ENCODE measurements at regions not wholly inside any gene's neighbourhood (a gene's known extent, or its start where the extent isn't known, plus 50 kb on each side); places are given as distances from the start of the nearest gene placed in this dataset.

DNA sequence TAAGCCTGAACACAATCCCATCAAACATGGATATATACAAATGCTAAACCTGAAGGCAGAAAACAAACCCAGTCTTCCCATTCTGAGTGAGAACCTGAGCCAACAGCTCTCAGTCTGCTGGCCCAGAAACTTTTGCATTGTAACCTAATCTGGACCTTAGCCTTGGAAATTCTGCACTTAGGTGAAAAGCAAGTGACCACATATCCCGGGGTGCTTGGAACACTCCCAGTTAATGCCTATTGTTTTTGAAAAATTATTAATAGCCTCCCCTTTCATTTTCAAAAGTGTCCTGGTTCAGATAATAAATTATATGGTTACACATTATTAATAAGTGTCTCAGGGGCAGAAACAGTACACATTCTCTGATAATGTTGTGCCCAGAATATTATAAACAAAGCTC lies 228.3 kb upstream of the TARS1 start:
- H3K36me3 ChIP-seq = no peaks in the 10 kb centered on the region
- no peak for DNase-seq (ENCODE audit: low spot score)
- H3K9me3 ChIP-seq = no peaks in the 10 kb centered on the region
- WGBS = 10% methylated on average over 1 of the region's 1 CpG
- intact Hi-C loops (cut with DNase I) = no loop called here
- H3K4me3 ChIP-seq = no peak overlapping the region
- no peak overlapping the region for H3K27ac ChIP-seq
- H3K27me3 ChIP-seq (replicated peaks; ENCODE audit: insufficient read depth) = no peaks in the 10 kb centered on the region
- TF ChIP-seq POLR2A (IDR thresholded peaks at IDR 0.05) (no peak), POLR2AphosphoS5 (IDR thresholded peaks at IDR 0.05) (no peak)
- TF ChIP-seq, protein P1, sequence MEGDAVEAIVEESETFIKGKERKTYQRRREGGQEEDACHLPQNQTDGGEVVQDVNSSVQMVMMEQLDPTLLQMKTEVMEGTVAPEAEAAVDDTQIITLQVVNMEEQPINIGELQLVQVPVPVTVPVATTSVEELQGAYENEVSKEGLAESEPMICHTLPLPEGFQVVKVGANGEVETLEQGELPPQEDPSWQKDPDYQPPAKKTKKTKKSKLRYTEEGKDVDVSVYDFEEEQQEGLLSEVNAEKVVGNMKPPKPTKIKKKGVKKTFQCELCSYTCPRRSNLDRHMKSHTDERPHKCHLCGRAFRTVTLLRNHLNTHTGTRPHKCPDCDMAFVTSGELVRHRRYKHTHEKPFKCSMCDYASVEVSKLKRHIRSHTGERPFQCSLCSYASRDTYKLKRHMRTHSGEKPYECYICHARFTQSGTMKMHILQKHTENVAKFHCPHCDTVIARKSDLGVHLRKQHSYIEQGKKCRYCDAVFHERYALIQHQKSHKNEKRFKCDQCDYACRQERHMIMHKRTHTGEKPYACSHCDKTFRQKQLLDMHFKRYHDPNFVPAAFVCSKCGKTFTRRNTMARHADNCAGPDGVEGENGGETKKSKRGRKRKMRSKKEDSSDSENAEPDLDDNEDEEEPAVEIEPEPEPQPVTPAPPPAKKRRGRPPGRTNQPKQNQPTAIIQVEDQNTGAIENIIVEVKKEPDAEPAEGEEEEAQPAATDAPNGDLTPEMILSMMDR (IDR thresholded peaks at IDR 0.05) = no peak
- H3K4me1 ChIP-seq (replicated peaks) = no peaks in the 10 kb centered on the region

DNA sequence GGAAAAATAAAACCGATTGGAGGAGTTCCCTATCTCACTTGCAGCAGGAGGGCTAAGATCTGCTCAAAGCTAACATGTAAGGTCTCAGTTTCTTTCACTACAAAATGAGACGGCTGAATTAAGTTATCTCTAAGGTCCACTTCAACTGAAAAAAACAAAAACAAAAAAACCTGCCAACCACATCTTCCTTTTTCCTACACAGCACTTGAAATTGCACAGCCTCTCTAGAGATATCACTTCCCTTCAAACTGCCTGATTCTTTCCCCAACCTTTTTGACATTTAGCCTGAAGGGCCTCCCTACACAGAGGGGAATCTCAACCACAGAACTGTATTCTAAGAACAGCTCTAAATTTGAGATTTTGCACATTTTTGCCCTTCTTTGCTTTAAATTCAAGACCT lies 227.9 kb upstream of the TARS1 start:
- intact Hi-C loops (cut with DNase I) = no loop called here
- Histone ChIP-seq H3K4me1 (replicated peaks) (no peaks in the 10 kb centered on the region), H3K27ac (no peak overlapping the region), H3K36me3 (no peaks in the 10 kb centered on the region), H3K27me3 (replicated peaks; ENCODE audit: insufficient read depth) (no peaks in the 10 kb centered on the region), H3K9me3 (no peaks in the 10 kb centered on the region), H3K4me3 (no peak overlapping the region)
- no peak for DNase-seq (ENCODE audit: low spot score)
- 56% methylated on average over 2 of the region's 2 CpGs for WGBS
- TF ChIP-seq POLR2AphosphoS5 (IDR thresholded peaks at IDR 0.05) (no peak), POLR2A (IDR thresholded peaks at IDR 0.05) (no peak)
- TF ChIP-seq, protein P1 (IDR thresholded peaks at IDR 0.05) = no peak

DNA sequence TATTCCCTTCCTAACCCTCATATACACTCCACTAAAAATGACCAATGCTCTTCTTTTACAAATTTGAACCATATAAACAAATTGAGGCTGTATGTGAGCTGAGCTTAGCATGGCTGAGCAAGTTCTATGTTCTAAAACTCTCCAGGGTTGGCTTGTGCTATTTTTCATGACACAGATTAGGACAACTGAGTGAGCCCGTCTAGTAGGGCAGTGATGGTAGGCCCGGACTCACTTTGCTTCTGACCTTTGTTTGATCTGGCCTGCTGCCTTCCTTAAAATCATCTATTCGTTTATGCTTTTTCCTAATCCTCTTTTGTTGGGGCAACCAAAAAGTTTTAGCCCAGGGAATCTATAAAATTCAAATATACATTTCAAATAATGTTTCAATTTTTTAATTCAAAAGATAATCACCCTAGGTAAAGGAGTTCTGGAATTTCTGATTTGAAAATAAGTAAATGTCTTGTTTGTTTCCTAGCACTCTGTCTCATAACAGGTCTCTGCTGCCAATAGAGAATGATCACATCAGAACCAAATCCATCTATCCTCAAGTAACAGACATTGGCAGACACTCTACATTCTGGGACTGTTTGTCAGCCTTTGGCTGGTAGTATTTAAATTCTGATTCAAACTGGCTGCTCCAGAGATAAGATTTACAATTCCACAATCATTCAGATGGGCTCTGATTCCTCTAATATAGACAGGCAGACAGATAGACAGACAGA lies 217.0 kb upstream of the TARS1 start:
- no peaks in the 10 kb centered on the region for H3K36me3 ChIP-seq
- TF ChIP-seq, protein P1 (IDR thresholded peaks at IDR 0.05) = no peak
- no peak for TF ChIP-seq POLR2A (IDR thresholded peaks at IDR 0.05)
- no peak for TF ChIP-seq POLR2AphosphoS5 (IDR thresholded peaks at IDR 0.05)
- DNase-seq (ENCODE audit: low spot score) = no peak
- 73% methylated on average over 3 of the region's 3 CpGs for WGBS
- no peak overlapping the region for H3K27ac ChIP-seq
- no peaks in the 10 kb centered on the region for H3K4me1 ChIP-seq (replicated peaks)
- H3K27me3 ChIP-seq (replicated peaks; ENCODE audit: insufficient read depth) = no peaks in the 10 kb centered on the region
- intact Hi-C loops (cut with DNase I) = no loop called here
- H3K9me3 ChIP-seq = no peaks in the 10 kb centered on the region
- no peak overlapping the region for H3K4me3 ChIP-seq

DNA sequence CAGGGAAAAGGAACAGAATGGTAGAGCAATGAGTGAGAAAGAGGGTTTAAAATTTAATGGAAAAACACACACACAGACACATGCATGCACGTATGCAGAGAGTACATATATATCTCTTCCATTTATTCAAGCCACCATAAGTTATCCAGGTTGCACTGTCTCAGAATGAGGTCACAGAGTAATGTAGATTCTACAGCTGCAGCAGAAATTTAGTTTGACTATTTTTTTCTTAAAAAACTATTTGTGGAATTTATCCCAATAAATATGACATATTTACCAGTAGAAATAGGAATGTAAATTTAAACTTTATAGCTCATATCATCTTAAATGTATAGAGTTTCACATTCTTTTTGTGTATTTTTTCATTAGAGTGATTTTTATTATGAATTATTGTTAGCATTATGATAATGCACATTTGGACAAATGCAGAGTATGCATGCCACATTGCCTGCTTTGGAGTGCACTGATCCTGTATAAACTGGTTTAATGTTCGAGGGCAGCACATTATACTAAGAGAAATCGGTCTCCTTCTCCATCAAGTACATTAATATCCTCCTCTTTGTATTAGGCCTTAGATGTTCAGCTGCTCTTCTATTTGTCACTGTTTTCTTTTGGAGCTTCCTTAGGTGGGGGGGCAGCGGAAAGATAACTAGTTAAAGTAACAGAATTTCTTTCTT lies 216.3 kb upstream of the TARS1 start:
- DNase-seq (ENCODE audit: low spot score) = no peak
- Histone ChIP-seq H3K27ac (no peak overlapping the region), H3K4me1 (replicated peaks) (no peaks in the 10 kb centered on the region), H3K9me3 (no peaks in the 10 kb centered on the region), H3K4me3 (no peak overlapping the region), H3K36me3 (no peaks in the 10 kb centered on the region), H3K27me3 (replicated peaks; ENCODE audit: insufficient read depth) (no peaks in the 10 kb centered on the region)
- TF ChIP-seq POLR2AphosphoS5 (IDR thresholded peaks at IDR 0.05) = no peak
- intact Hi-C loops (cut with DNase I) = no loop called here
- 93% methylated on average over 4 of the region's 4 CpGs for WGBS

DNA sequence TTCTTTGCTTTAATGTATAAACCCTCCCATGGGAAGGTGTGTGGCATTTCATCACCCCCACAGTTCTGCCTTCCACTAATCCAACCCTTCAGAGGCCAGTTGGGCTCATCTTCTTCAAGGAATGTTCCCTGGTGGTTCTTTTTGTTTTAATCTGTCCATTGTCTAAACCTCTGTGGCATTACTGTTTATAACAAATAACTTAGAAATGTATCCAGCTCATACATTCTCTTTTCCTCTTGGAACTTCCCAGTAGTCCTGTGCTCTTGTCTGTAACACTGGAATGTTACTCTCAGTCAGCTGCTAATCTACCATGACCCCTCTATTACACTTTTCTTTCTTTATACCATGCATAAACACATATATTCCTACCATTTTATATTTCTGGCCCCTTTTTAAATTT lies 213.5 kb upstream of the TARS1 start:
- no peaks in the 10 kb centered on the region for H3K27me3 ChIP-seq (replicated peaks; ENCODE audit: insufficient read depth)
- H3K4me1 ChIP-seq (replicated peaks) = no peaks in the 10 kb centered on the region
- no peak for DNase-seq (ENCODE audit: low spot score)
- intact Hi-C loops (cut with DNase I) = no loop called here
- TF ChIP-seq, protein P1 (IDR thresholded peaks at IDR 0.05) = no peak
- TF ChIP-seq POLR2AphosphoS5 (IDR thresholded peaks at IDR 0.05) (no peak), POLR2A (IDR thresholded peaks at IDR 0.05) (no peak)
- H3K27ac ChIP-seq = no peak overlapping the region
- no peaks in the 10 kb centered on the region for H3K36me3 ChIP-seq
- no peaks in the 10 kb centered on the region for H3K9me3 ChIP-seq
- no peak overlapping the region for H3K4me3 ChIP-seq
